GM18868 (cell line): ENCODE measurements at regions not wholly inside any gene's neighbourhood (a gene's known extent, or its start where the extent isn't known, plus 50 kb on each side); places are given as distances from the start of the nearest gene placed in this dataset.
"Not testable (repeated sequence)": the region's sequence is repeated elsewhere in the genome, so short reads cannot be mapped to it uniquely, and the experiment has no call there.

Experiments
- ATAC-seq: cut with Tn5 transposase; IDR thresholded peaks from one replicate; pipeline ENCODE4 v1.9.1; 2021; ENCODE audit warnings: mild to moderate bottlenecking, moderate library complexity; ENCODE audit not compliant: unreplicated experiment

DNA sequence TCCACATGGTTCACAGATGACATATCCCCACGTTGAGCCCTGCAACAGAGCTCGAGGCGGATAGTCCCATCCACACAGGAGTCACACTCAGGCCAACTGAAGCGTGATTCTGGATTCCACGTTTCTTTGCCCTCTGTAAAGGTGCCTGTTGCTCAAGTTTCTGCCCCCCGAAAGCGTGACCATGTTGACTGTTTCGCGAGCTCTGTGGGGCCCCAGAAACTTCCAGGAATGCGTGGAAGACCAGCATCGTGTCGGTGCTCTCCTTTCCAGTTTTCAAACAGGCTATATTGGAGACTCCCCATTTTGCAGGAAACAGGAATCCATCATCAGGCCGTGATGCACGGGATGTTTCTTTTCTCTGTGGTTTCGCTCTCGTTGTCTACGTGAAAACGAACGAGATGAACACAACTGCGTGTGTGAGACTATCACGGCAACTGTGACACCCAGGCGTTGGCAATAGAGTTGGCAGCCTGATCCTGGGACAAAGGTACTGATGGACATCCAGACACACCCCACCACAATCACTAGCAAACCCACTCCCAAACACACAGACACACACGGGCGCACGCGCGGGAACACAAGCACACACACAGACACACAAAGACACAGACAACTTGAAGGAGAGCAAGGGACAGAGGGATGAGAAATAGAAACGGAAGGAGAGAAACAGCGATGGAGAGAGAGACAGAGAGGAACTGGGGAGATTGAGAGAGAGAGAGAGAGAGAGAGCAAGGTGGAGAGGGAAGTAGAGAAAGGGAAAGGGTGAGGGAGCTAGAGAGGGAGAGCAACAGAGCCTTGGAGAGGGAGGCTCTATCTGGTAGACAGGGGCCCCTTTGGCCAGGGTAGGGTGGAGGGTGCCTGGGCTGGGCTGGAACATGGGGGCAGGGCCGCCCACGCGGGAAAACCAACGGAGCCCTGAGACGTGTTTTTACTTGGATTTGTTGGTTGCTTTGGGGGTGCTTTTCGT is 1609.3 kb downstream of the SPATA31A7 start:
- ATAC-seq: not testable (repeated sequence)

DNA sequence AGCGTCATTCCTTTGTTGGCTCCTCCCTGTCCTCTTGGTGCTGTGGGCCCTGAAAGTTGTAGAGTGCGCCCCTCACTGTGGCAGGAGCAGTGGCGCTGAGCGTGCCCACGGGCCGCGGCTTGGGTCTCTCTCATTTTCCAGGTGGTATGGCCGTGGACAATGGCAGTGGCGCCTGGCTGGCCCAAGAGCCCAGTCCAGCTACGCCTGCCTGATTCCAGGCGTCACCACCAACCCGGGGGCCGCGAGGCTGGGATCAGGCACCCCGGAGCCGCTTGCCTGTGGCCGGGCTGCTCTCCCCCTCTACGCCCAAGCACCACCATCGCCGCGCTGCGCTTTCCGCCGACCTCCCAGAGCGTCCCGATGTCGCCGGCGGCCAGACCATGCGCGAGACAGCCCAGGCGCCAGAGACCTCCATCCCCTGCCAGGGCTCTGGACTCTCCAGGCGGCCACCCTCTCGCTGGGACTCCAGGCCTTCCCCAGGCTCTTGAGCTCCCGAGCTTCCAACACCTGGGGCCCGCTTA is 1610.1 kb downstream of the SPATA31A7 start:
- ATAC-seq: peak; percentile 7

DNA sequence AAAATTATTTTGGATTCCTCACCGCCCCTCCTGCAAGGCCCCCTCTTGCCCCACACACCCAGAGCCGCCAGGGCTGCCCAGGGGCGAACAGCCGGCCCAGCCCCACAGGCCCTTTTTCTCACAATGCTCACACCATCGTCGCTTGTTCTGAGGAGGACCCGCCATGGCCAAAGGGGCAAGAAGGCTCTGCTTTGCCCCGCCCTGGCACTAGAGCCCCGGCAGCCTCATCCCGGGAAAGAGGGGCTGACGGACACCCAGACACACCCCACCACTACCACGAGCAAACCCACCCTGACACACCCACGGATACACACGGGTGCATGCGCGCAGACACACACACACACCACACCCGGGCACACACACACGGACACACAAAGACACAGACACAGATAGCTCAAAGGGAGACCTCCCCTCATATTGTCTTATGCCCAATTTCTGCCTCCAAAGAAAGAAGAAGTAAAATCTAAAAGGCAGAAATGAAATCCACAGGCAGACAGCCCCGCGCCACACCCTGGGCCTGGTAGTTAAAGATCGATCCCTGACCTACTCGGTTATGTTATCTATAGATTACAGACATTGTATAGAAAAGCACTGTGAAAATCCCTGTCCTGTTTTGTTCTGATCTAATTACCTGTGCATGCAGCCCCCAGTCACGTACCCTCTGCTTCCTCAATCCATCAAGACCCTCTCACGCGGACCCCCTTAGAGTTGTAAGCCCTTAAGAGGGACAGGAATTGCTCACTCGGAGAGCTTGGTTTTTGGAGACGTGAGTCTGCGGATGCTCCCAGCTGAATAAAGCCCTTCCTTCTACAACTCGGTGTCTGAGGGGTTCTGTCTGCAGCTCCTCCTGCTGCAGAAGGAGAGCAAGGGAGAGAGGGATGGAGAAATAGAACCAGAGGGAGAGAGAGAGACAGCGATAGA is 1610.9 kb downstream of the SPATA31A7 start:
- peak; percentile 12 for ATAC-seq

DNA sequence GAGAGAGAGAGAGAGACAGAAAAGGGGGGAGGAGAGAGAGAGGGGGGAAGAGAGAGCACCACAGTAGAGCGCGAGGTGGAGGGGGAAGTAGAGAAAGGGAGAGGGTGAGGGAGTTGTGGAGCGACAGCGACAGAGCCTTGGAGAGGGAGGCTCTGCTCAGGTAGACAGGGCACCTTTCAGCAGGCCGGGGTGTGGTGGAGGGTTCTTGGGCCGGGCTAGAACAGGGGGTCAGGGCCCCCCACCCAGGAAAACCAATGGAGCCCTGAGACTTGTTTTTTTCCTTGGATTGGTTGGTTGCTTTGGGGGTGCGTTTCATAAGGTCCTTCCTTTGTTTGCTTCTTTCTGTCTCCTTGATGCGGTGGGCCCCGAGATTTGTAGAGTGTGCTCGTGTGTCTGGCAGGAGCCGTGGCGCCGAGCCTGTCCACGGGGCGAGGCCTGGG is 1611.6 kb downstream of the SPATA31A7 start:
- not testable (repeated sequence) for ATAC-seq

DNA sequence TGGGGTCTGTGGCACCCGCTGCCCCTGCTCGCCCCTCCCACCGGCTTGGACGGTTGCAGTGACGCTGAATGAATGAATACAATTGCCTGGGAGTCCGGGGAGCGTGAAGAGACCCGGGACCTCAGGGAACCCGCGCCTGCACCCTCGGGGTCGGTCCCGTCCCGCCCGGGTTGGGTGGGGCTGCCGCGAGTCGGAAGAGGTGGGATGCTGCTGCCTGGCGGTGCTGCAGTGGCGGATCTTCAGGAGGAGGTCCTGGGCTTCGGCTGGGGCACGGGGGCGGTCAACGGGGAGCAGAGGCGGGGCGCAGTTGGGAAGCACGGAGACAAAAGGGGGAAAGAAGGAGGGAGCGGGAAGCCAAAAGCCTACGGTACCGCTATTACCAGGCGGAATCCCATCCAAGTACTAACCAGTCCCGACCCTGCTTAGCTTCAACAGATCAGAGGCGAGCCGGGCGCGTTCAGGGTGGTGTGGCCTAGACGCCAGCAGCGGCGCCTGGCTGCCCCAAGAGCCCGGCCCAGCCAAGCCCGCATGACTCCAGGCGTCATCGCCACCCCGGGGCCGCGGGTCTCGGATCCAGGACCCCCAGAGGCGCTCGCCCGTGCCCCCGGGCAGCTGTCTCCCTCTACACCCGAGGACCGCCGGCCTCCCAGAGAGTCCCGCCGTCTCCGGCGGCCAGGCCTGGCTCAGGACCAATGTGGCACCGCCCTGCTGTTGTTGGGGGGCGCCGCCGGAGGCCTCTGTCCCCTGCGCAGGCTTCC is 1612.3 kb downstream of the SPATA31A7 start:
- ATAC-seq: peak; percentile 99

DNA sequence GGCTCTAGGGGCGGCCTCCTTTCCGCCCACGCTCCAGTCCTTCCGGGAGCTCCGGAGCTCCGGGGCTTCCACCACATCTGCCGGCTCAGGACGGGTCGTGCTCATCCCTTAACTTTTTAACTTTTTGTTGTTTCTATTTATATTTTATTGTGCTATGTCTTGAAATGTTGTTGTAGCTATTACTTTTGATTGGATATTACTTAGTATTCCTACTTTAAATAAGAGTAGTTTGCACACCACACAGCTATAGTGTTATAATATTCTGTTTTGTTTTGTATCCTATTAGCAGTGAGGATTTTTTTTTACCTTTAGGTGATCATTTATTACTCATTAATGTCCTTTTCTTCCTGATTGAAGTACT is 1612.9 kb downstream of the SPATA31A7 start:
- not testable (repeated sequence) for ATAC-seq

DNA sequence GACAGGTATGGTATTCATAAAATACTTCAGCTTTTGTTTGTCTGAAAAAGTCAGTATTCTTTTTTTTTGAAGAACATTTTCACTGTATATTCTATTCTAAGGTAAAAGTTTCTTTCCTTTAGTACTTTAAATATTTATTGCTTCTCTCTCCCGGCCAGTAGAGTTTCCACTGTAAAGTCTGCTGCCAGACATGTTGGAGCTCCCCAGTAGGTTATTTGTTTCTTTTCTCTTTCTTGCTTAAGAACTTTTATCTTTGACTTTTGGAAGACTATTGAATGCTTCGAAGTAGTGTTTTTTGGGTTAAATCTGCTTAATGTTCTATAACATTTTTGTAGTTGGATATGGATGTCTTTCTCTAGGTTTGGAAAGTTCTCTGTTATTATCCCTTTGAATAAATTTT is 1613.3 kb downstream of the SPATA31A7 start:
- ATAC-seq: not testable (repeated sequence)

DNA sequence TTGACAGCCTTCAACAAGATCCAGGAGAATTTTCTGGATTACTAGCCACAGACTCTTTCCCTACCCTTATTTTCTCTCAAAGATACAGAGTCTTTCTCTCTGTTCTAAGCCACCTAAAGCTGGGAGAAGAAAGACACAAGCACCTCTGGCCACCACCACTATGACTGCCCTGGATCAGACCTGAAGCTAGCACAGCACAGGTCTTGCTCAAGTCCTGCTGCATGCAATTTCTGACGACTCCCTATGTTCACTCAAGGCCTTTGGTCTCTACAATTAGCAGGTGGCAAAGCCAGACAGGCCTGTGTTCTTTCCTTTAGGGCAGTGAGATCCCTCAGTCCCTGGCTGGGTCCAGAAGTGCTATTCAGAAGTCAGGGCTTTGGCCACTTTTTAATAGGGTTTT is 1614.5 kb downstream of the SPATA31A7 start:
- not testable (repeated sequence) for ATAC-seq

DNA sequence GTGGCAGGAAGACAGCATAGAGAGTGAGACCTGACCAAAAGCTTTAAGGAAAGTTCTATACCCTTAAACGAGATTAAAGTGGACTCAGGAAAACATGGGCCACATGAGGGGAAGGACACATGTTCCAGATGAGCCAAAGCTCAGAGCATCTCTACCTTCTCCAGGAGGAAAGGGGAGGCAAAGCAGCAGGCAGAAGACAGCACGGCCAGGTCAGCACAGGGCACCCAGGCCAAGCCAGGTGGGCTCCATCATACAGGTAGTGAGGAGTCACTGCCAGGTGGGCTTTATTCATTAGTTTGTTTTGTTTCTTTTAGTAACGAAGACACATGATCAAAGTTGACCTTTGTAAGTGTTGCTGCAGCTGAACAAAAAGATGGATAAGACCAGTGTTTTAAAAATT is 1617.6 kb downstream of the SPATA31A7 start:
- ATAC-seq: not testable (repeated sequence)

DNA sequence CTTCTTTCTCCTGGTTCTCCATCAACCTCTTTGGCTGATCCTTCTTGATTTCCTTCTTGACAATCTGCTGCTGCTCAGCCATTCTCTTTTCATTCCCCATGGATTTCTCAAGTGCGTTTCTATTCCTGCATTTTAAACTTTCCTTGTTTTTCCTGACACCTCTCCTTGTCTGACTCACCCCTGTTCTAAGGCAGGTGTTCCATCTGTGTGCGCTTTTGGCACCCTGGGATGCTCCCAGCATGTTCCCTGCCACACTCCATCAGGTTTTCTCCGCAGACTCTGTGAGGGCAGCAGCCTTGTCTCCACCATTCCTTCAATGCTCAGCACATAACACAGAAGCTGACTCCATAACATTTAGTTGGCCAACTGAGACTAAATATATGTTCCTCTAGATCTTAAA is 1618.2 kb downstream of the SPATA31A7 start:
- not testable (repeated sequence) for ATAC-seq

DNA sequence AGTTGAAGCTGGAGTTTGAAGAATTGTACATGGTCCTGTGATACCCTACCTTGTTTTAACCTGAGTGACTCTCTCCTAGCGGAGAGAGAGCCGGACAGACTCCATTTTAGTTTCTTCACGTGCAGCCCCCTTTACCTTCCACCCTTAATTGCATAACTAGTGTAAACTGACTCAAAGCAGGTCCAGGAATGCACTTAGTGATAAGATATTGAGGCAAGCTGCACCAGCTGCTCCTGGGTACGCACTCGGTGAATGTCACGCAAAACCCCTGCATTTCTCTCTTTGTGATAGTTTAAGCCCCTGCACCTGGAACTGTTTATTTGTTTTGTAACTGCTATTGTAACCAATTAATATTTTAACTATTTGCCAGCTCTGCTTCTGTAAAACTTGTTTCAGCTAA is 1620.5 kb downstream of the SPATA31A7 start:
- not testable (repeated sequence) for ATAC-seq

DNA sequence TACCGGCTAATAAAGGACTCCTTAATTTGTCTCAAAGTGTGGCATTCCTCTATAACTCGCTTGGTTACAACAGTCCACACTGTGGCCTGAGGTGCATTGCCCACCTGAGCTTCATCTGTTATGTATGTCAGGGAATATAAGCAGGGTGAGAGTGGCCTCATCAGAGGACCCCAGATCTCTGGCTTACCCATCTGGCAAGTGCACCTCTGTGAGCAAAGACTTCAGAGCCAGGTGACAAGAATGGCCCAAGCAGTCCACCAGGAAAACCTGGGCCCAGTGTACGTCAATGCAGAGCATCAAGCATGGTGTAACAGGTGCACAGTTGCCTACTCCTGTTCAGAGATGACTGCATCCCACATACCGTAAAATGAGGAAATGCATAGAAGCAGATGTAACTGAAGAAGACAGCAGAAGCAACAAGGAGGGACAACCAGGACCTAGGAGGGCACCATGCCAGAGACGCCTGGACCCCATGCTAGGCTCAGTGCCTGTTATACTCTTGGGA is 1621.0 kb downstream of the SPATA31A7 start:
- ATAC-seq: not testable (repeated sequence)

DNA sequence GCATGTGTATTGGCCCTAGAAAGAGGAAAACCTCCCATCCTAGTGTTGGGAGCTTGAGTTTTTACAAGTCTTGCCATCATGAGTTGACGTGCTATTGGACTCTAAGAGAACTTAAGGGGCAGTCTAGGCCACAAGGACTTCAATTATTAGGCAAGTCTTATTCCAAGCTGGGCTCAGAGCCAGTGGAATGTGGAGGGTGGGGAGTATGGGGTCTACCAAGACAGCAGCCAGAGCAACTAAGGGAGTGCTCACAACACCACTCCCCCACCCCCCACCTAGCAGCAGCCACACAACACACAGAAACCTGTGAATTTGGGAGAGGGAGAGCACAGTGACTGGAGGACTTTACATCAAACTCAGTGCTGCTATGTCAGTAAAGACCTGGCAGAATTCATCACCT is 1625.6 kb downstream of the SPATA31A7 start:
- ATAC-seq: not testable (repeated sequence)

DNA sequence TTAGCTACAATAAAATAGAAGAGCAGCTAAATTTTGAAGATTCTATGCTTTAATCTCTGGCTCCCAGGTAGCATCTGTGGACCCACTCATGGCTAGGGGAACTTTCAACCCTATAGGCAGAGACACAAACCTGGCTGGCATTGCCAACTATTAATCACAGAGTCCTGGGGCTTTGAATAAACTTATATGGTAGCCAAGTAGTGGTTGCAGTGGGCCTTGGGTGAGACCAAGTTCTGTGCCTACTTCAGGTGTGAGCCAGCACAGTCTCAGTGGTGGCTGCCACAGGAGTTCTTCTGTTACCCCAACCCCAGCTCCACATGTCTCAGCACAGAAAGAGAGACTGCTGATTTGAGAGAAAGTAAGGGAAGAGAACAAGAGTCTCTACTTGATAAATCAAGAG is 1626.5 kb downstream of the SPATA31A7 start:
- not testable (repeated sequence) for ATAC-seq

DNA sequence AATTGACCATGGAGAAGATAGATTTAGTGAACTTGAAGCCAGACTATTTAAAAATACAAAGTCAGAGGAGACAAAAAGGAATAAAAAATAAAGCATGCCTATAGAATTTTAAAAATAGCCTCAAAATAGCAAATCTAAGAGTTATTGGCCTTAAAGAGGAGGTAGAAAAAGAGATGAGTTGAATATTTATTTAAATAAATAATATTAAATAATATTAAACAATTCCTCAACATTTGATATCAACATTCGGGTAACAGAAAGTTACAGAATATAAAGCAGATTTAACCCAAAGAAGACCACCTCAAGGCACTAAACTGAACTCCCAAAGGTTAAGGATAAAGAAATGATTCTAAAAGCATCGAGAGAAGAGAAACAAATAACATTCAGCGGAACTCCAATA is 1627.4 kb downstream of the SPATA31A7 start:
- not testable (repeated sequence) for ATAC-seq

DNA sequence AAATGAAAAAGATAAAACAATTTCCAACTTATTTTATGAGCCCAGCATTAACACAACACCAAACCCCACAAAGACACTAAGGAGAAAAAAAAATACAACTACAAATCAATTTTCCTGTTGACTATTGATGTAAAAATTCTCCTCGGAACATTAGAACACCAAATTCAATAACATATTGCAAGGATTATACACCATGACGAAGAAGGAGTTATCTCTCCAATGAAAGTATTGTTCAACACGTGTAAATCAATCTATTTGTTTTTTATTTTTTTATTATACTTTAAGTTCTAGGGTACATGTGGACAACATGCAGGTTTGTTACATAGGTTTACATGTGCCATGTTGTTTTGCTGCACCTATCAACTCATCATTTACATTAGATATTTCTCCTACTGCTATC is 1632.3 kb downstream of the SPATA31A7 start:
- ATAC-seq: not testable (repeated sequence)

DNA sequence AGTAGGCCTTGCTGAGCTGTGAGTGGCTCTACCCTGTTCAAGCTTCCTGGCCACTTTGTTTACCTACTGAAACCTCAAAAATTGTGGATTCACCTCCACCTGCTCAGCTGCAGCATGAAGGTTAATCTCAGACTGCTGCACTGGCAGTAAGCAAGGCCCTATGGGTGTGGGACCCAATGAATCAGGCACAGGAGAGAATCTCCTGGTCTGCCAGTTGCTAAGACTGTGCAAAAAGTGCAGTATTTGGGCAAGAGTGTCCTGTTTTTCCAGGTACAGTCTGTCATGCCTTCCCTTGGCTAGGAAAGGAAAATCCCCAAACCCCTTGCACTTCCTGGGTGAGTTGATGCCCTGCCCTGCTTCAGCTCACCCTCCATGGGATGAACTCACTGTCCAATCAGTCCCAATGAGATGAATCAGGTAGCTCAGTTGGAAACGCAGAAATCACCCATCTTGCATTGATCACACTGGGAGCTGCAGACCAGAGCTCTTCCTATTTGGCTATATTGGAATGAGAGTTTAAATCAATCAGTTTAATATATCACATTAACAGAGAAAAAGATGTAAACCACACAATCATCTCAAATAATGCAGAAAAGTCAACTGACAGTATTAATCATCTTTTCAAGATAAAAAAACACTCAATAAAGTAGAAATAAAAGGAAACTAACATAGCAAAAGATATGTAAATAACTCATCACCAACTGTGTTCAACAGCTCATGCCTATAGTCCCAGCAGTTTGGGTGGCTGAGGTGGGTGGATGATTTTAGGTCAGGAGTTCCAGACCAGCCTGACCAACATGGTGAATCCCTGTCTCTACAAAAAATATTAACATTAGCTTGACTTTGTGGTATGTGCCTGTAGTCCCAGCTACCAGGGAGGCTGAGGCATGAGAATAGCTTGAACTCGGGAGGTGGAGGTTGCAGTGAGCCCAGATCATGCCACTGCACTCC is 1638.4 kb downstream of the SPATA31A7 start:
- ATAC-seq: not testable (repeated sequence)

DNA sequence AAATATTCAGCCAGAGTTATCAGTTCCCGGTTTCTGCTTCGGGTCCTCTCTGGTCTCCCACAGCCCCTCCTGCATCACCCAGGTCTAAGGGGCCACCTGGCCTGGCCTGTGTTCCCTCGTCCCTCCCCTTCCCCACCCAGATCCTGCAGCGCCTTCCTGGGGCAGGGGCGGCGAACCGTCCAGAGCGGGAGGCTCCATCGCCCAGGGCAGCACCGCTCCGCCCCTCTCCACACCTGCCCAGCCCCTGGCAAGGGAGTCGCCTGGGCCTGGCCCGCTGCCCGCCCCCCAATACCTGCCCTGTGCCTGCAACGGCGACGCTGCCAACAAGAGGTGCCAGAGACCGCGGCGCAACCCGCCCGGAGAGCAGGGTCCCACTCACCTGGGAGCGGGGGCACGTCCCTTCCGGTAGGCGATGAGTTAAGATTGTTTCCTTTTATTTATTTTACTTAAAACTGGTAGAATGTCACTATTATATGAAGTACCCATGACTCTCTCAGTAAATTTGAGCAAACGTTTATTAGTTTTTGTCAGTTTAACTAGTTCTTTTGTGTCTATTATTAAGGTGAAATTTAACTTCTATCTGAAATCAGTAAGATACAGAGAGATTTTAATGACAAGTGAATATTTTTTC is 1641.1 kb downstream of the SPATA31A7 start:
- not testable (repeated sequence) for ATAC-seq
